ENCODE measurements at regions not wholly inside any gene's neighbourhood (a gene's known extent, or its start where the extent isn't known, plus 50 kb on each side); places are given as distances from the start of the nearest gene placed in this dataset.

GRCh38 chr1:83024251-83024767 is 974.6 kb downstream of the TTLL7 start:
- no peaks in the 10 kb centered on the region for H3K27me3 Mint-ChIP-seq (ENCODE audit: low read depth)

GRCh38 chr1:83023212-83023611 is 975.7 kb downstream of the TTLL7 start:
- Mint-ChIP-seq H3K27ac (no peak overlapping the region), H3K9me3 (peaks cover 18% of the 10 kb centered on the region), H3K4me3 (no peak overlapping the region), H3K27me3 (ENCODE audit: low read depth) (no peaks in the 10 kb centered on the region), H3K36me3 (peaks cover 19% of the 10 kb centered on the region), H3K4me1 (peaks cover 25% of the 10 kb centered on the region)
- CTCF ChIA-PET: no interaction called here
- no peak for ATAC-seq
- POLR2A ChIA-PET: no interaction called here
- no peak for DNase-seq (ENCODE audit: low spot score)
- TF ChIP-seq PRDM15 (CRISPR knock-in tag; IDR thresholded peaks at IDR 0.05) (no peak), USF1 (CRISPR knock-in tag; IDR thresholded peaks at IDR 0.05) (no peak), FOXK1 (CRISPR knock-in tag; IDR thresholded peaks at IDR 0.05) (no peak), GRHL2 (CRISPR knock-in tag; IDR thresholded peaks at IDR 0.05; ENCODE audit: insufficient replicate concordance, severe bottlenecking) (no peak), FOXJ3 (CRISPR knock-in tag; IDR thresholded peaks at IDR 0.05; ENCODE audit: borderline replicate concordance) (no peak), ATF3 (CRISPR knock-in tag; conservative IDR thresholded peaks at IDR 0.05) (no peak), NFE2L1 (CRISPR knock-in tag; IDR thresholded peaks at IDR 0.05) (no peak), TP53 (CRISPR knock-in tag; IDR thresholded peaks at IDR 0.05) (no peak)

More at GRCh38 chr1:83024251-83024767, 974.6 kb downstream of the TTLL7 start:
- no peak for ATAC-seq
- ChIA-PET POLR2A (no interaction called here), CTCF (no interaction called here)
- peaks cover 18% of the 10 kb centered on the region for H3K9me3 Mint-ChIP-seq
- no peak for DNase-seq (ENCODE audit: low spot score)
- no peak overlapping the region for H3K4me3 Mint-ChIP-seq
- H3K4me1 Mint-ChIP-seq: peaks cover 32% of the 10 kb centered on the region
- TF ChIP-seq GRHL2 (CRISPR knock-in tag; IDR thresholded peaks at IDR 0.05; ENCODE audit: insufficient replicate concordance, severe bottlenecking): no peak
- no peak for TF ChIP-seq NFE2L1 (CRISPR knock-in tag; IDR thresholded peaks at IDR 0.05)
- TF ChIP-seq TP53 (CRISPR knock-in tag; IDR thresholded peaks at IDR 0.05): no peak
- no peak for TF ChIP-seq ATF6 (CRISPR knock-in tag; IDR thresholded peaks at IDR 0.05)
- TF ChIP-seq ELF4 (CRISPR knock-in tag; IDR thresholded peaks at IDR 0.05; ENCODE audit: low read depth): no peak
- TF ChIP-seq SMAD4 (CRISPR knock-in tag; IDR thresholded peaks at IDR 0.05): no peak
- TF ChIP-seq, protein P1, sequence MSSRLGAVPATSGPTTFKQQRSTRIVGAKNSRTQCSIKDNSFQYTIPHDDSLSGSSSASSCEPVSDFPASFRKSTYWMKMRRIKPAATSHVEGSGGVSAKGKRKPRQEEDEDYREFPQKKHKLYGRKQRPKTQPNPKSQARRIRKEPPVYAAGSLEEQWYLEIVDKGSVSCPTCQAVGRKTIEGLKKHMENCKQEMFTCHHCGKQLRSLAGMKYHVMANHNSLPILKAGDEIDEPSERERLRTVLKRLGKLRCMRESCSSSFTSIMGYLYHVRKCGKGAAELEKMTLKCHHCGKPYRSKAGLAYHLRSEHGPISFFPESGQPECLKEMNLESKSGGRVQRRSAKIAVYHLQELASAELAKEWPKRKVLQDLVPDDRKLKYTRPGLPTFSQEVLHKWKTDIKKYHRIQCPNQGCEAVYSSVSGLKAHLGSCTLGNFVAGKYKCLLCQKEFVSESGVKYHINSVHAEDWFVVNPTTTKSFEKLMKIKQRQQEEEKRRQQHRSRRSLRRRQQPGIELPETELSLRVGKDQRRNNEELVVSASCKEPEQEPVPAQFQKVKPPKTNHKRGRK (CRISPR knock-in tag; IDR thresholded peaks at IDR 0.05; ENCODE audit: borderline replicate concordance): no peak
- TF ChIP-seq, protein P2, sequence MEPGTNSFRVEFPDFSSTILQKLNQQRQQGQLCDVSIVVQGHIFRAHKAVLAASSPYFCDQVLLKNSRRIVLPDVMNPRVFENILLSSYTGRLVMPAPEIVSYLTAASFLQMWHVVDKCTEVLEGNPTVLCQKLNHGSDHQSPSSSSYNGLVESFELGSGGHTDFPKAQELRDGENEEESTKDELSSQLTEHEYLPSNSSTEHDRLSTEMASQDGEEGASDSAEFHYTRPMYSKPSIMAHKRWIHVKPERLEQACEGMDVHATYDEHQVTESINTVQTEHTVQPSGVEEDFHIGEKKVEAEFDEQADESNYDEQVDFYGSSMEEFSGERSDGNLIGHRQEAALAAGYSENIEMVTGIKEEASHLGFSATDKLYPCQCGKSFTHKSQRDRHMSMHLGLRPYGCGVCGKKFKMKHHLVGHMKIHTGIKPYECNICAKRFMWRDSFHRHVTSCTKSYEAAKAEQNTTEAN (CRISPR knock-in tag; IDR thresholded peaks at IDR 0.05): no peak
- no peak for TF ChIP-seq ZBTB21 (CRISPR knock-in tag; IDR thresholded peaks at IDR 0.05; ENCODE audit: borderline replicate concordance)
- no peak for TF ChIP-seq PRRX2 (CRISPR knock-in tag; IDR thresholded peaks at IDR 0.05)
- TF ChIP-seq, protein P3, sequence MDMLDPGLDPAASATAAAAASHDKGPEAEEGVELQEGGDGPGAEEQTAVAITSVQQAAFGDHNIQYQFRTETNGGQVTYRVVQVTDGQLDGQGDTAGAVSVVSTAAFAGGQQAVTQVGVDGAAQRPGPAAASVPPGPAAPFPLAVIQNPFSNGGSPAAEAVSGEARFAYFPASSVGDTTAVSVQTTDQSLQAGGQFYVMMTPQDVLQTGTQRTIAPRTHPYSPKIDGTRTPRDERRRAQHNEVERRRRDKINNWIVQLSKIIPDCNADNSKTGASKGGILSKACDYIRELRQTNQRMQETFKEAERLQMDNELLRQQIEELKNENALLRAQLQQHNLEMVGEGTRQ (CRISPR knock-in tag; IDR thresholded peaks at IDR 0.05): no peak
- no peak for TF ChIP-seq NR1H2 (CRISPR knock-in tag; IDR thresholded peaks at IDR 0.05)
- TF ChIP-seq, protein P4, sequence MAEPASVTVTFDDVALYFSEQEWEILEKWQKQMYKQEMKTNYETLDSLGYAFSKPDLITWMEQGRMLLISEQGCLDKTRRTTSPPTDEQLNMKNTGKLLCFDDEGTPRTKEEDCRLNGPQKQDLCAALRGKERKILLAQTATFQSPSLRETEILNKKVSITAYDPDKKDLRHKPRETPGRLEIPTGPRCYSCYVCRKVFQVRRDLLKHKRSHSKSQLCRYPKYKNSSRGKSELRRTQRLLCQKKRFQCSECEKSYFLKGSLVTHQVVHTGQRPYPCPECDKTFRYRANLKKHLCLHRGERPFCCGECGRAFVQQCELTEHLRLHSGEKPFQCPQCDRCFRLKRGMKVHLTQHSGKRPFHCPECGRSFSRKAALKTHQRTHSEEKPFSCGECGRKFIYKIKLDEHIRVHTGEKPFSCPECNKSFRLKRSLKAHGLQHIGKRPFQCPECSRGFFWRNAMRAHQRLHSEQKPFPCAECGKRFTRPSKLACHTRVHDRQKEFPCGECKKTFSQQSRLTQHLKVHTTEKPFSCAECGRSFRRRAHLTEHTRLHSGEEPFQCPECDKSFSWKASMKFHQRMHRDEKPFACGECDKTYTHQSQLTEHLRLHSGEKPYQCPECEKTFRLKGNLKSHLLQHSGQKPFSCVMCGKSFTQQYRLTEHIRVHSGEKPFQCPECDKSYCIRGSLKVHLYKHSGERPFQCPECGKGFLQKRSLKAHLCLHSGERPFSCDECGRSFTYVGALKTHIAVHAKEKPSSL (CRISPR knock-in tag; conservative IDR thresholded peaks at IDR 0.05): no peak
- no peak for TF ChIP-seq ZNF416 (CRISPR knock-in tag; IDR thresholded peaks at IDR 0.05)
- TF ChIP-seq NR2C2 (CRISPR knock-in tag; IDR thresholded peaks at IDR 0.05): no peak
- no peak for TF ChIP-seq ZNF121 (CRISPR knock-in tag; IDR thresholded peaks at IDR 0.05)
- no peak for TF ChIP-seq FOXJ3 (CRISPR knock-in tag; IDR thresholded peaks at IDR 0.05; ENCODE audit: borderline replicate concordance)
- H3K27ac Mint-ChIP-seq: no peak overlapping the region
- H3K36me3 Mint-ChIP-seq: peaks cover 19% of the 10 kb centered on the region
